ENCODE measurements at regions not wholly inside any gene's neighbourhood (a gene's known extent, or its start where the extent isn't known, plus 50 kb on each side); places are given as distances from the start of the nearest gene placed in this dataset.

DNA sequence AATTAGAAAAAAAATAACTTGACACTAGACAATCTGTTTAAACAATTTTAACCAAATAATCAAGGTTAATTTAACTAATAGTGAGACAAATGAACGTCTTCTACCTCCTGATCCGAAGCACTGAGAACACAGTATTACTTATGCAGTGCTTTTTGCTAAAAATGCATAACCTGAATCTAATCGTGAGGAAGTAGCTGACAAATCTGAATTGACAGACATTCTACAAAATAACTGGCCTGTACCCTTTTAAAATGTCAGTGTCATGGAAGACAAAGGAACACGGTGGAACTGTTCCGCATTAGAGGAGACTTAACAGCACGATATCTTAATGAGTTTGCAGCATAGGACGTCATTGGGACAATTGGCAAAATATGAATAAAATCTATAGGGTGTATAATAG lies 631.2 kb upstream of the ZFP42 start:
- TF ChIP-seq YY1 (IDR thresholded peaks at IDR 0.05; ENCODE audit: insufficient read depth, insufficient read length) (no peak), ZNF274 (IDR thresholded peaks at IDR 0.05; ENCODE audit: low read depth, low read length) (no peak), SUZ12 (IDR thresholded peaks at IDR 0.05; ENCODE audit: extremely low read depth, insufficient read depth, insufficient read length) (no peak)

Measured in NT2/D1 (cell line).